H7 (cell line): ENCODE measurements at regions not wholly inside any gene's neighbourhood (a gene's known extent, or its start where the extent isn't known, plus 50 kb on each side); places are given as distances from the start of the nearest gene placed in this dataset.

ENCODE experiments used
- DNase-seq: peaks from one replicate; pipeline ENCODE4 v3.0.0; 2012
- H3K27me3 ChIP-seq: 2 replicates; pipeline ENCODE4 v1.6.0; 2011; ENCODE audit warnings: mild to moderate bottlenecking, low read length; ENCODE audit not compliant: control insufficient read depth, insufficient read depth
- H3K36me3 ChIP-seq: replicated peaks from 2 replicates; pipeline ENCODE4 v1.5.1; 2011; ENCODE audit warnings: low read length; ENCODE audit not compliant: control insufficient read depth, insufficient read depth
- H3K4me3 ChIP-seq: 2 replicates; pipeline ENCODE4 v1.5.1; 2011; ENCODE audit warnings: low read depth, mild to moderate bottlenecking, control low read depth, low read length, moderate library complexity; ENCODE audit not compliant: insufficient read depth

GRCh38 chr3:54040476-54040875 is 81.9 kb upstream of the CACNA2D3 start:
- no peak for DNase-seq
- Histone ChIP-seq H3K27me3 (no peaks in the 10 kb centered on the region), H3K4me3 (no peak overlapping the region), H3K36me3 (no peaks in the 10 kb centered on the region)

GRCh38 chr3:54038391-54038790 is 84.0 kb upstream of the CACNA2D3 start:
- Histone ChIP-seq H3K36me3 (no peaks in the 10 kb centered on the region), H3K4me3 (no peak overlapping the region), H3K27me3 (no peaks in the 10 kb centered on the region)
- no peak for DNase-seq

DNA sequence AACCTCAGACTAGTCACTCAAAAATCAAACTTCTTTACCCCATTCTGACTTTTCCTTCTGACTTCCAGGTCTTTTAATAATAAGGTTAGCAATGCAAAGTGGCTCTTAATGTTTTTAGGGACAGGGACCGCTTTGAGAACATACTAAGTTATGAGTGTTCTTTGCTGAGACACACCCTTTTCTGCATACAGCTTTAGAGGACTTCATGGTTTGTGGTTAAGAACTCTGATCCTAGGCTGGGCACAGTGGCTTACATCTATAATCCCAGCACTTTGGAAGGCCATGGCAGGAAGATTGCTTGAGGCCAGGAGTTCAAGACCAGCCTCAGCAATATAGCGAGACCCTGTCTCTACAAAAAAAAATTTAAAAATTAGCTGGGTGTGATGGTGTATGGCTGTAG is 85.8 kb upstream of the CACNA2D3 start:
- Histone ChIP-seq H3K4me3 (no peak overlapping the region), H3K36me3 (no peaks in the 10 kb centered on the region), H3K27me3 (no peaks in the 10 kb centered on the region)
- DNase-seq: no peak

GRCh38 chr3:54034971-54035370 is 87.4 kb upstream of the CACNA2D3 start:
- H3K4me3 ChIP-seq: no peak overlapping the region
- DNase-seq: no peak
- no peaks in the 10 kb centered on the region for H3K27me3 ChIP-seq
- no peaks in the 10 kb centered on the region for H3K36me3 ChIP-seq

GRCh38 chr3:54033761-54034160 is 88.6 kb upstream of the CACNA2D3 start:
- Histone ChIP-seq H3K4me3 (no peak overlapping the region), H3K36me3 (no peaks in the 10 kb centered on the region), H3K27me3 (no peaks in the 10 kb centered on the region)
- DNase-seq: no peak

GRCh38 chr3:54032598-54032997 is 89.8 kb upstream of the CACNA2D3 start:
- Histone ChIP-seq H3K36me3 (no peaks in the 10 kb centered on the region), H3K27me3 (no peaks in the 10 kb centered on the region)
- no peak for DNase-seq

DNA sequence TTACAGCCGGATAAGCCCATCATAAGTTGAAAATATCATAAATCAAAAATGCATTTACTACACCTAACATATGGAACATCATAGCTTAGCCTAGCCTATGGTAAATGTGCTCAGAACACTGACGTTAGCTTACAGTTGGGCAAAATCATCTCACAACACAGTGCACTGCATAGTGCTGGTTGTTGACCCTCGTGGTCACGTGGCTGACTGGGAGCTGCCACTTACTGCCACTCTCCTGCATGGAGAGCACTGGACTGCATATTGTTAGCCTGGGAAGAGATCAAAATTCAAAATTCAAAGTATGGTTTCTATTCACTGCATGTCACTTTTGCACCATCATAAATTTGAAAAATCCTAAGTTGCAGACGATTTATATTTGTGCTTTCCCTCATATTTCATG is 94.0 kb upstream of the CACNA2D3 start:
- Histone ChIP-seq H3K36me3 (no peaks in the 10 kb centered on the region), H3K4me3 (no peak overlapping the region), H3K27me3 (no peaks in the 10 kb centered on the region)
- no peak for DNase-seq

More at GRCh38 chr3:54032598-54032997, 89.8 kb upstream of the CACNA2D3 start:
- no peak overlapping the region for H3K4me3 ChIP-seq

- H3K27me3 ChIP-seq: no peaks in the 10 kb centered on the region
- H3K36me3 ChIP-seq: no peaks in the 10 kb centered on the region
- no peak overlapping the region for H3K4me3 ChIP-seq
- no peak for DNase-seq
These were observed 95.8 kb upstream of the CACNA2D3 start for GRCh38 chr3:54026543-54026942.

- Histone ChIP-seq H3K4me3 (no peak overlapping the region), H3K36me3 (no peaks in the 10 kb centered on the region), H3K27me3 (no peaks in the 10 kb centered on the region)
- DNase-seq: no peak
These were observed 101.3 kb upstream of the CACNA2D3 start for GRCh38 chr3:54021071-54021470.

DNA sequence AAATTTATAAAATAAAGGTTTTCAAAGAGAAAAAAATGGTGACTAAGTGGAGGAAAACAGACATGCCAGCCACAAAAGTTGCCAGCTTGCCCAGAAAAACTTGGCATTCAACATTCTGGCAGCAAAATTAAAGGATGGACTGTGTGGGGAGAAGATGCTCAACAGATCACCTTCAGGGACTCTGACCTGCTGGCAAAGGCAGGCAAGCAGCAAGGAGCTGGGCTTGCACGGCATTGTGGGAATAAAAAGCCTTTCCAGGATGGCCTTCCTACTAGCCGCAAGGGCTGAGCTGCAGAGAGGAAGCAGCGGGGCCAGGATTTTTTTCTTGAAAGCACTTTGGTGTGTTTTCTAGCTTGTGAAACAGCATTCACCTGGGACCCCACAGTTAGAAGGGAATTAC is 101.9 kb upstream of the CACNA2D3 start:
- no peaks in the 10 kb centered on the region for H3K27me3 ChIP-seq

DNA sequence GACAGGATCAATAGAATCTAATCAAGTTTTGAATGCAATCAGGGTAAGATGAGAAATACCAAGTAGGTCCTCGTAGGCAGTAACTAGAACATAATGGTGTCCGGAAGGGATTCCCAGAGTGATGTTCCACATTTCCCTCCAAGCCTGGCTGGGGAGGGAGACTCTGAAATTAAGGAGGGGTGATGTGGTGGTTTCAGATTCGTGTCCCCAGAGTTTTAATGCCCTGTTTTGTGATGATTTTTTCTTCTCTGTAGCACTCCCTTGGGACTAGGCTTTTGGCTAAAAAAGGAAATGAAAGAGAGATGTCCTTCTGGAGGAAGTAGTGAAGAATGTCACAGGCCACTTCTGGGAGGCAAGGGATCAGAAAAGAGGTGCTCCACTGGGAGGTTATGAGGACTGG is 108.3 kb upstream of the CACNA2D3 start:
- DNase-seq: no peak
- no peaks in the 10 kb centered on the region for H3K27me3 ChIP-seq
- no peak overlapping the region for H3K4me3 ChIP-seq
- no peaks in the 10 kb centered on the region for H3K36me3 ChIP-seq

More for the DNA sequence above, 101.9 kb upstream of the CACNA2D3 start:
- DNase-seq: no peak
- Histone ChIP-seq H3K36me3 (no peaks in the 10 kb centered on the region), H3K4me3 (no peak overlapping the region)

- Histone ChIP-seq H3K27me3 (no peaks in the 10 kb centered on the region), H3K36me3 (no peaks in the 10 kb centered on the region), H3K4me3 (no peak overlapping the region)
- DNase-seq: peak; percentile 47
These were observed 113.6 kb upstream of the CACNA2D3 start for GRCh38 chr3:54008744-54009143.

GRCh38 chr3:54008099-54008498 is 114.3 kb upstream of the CACNA2D3 start:
- Histone ChIP-seq H3K36me3 (no peaks in the 10 kb centered on the region), H3K4me3 (no peak overlapping the region), H3K27me3 (no peaks in the 10 kb centered on the region)
- DNase-seq: peak; percentile 20

GRCh38 chr3:54004335-54004734 is 112.7 kb upstream of the SELENOK start:
- H3K4me3 ChIP-seq: no peak overlapping the region
- no peak for DNase-seq
- H3K36me3 ChIP-seq: no peaks in the 10 kb centered on the region

GRCh38 chr3:54003136-54003535 is 111.5 kb upstream of the SELENOK start:
- H3K27me3 ChIP-seq: no peaks in the 10 kb centered on the region
- peak; percentile 35 for DNase-seq
- no peak overlapping the region for H3K4me3 ChIP-seq
- no peaks in the 10 kb centered on the region for H3K36me3 ChIP-seq

More at GRCh38 chr3:54004335-54004734, 112.7 kb upstream of the SELENOK start:
- H3K27me3 ChIP-seq: no peaks in the 10 kb centered on the region

DNA sequence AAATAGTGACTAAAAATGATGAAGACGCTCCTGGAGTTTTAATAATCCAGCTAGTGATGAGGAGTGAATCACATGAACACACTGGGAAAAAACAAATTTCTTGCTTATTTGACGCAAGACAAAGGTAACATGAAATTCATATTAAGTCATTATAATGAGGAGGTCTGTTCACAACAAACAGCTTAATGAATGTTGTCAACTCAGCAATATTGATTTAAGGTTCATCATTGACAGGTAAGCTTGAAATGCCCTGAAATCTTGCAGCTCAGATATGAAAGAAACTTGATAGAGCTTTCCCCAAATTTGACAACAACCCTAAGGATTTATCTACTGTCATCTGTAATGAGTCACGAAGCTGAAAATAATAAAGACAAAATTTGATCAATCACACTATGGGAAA is 108.1 kb upstream of the SELENOK start:
- Histone ChIP-seq H3K36me3 (no peaks in the 10 kb centered on the region), H3K4me3 (no peak overlapping the region), H3K27me3 (no peaks in the 10 kb centered on the region)
- DNase-seq: no peak
